HFF-Myc (cell line): ENCODE measurements at regions not wholly inside any gene's neighbourhood (a gene's known extent, or its start where the extent isn't known, plus 50 kb on each side); places are given as distances from the start of the nearest gene placed in this dataset.

ENCODE experiments used
- DNase-seq: peaks from one replicate; pipeline ENCODE4 v3.0.0-alpha.2; 2011; ENCODE audit warnings: low read depth; ENCODE audit errors: extremely low read depth
- H3K4me3 ChIP-seq: replicated peaks from 2 replicates; pipeline ENCODE4 v1.5.1; 2011; ENCODE audit warnings: low read depth, mild to moderate bottlenecking, control low read depth, low read length
- TF ChIP-seq, protein P1 (sequence below): IDR thresholded peaks from 2 replicates; pipeline ENCODE4 v1.5.1; 2012; ENCODE audit warnings: mild to moderate bottlenecking, low read depth, low read length, control low read depth; ENCODE audit errors: missing control alignments

DNA sequence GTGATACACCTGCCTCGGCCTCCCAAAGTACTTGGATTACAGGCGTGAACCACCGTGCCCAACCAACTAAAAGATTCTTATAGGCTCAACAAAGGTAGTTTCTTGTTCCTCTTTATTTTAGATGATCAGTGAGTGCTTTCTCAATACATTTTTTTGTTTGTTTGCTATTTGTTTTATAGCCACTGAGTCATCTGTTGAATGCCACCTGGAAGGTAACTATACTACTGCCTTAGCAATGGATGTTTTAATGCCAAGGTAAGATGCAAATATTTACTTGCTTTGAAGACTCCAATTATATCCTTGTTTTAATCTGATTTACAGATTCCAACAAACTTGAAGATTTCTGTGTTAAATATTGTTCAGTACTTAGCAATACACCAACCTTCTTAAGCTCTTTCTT lies 2807.4 kb upstream of the PCDH20 start:
- TF ChIP-seq, protein P1, sequence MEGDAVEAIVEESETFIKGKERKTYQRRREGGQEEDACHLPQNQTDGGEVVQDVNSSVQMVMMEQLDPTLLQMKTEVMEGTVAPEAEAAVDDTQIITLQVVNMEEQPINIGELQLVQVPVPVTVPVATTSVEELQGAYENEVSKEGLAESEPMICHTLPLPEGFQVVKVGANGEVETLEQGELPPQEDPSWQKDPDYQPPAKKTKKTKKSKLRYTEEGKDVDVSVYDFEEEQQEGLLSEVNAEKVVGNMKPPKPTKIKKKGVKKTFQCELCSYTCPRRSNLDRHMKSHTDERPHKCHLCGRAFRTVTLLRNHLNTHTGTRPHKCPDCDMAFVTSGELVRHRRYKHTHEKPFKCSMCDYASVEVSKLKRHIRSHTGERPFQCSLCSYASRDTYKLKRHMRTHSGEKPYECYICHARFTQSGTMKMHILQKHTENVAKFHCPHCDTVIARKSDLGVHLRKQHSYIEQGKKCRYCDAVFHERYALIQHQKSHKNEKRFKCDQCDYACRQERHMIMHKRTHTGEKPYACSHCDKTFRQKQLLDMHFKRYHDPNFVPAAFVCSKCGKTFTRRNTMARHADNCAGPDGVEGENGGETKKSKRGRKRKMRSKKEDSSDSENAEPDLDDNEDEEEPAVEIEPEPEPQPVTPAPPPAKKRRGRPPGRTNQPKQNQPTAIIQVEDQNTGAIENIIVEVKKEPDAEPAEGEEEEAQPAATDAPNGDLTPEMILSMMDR = no peak
- DNase-seq = no peak
- no peak overlapping the region for H3K4me3 ChIP-seq

DNA sequence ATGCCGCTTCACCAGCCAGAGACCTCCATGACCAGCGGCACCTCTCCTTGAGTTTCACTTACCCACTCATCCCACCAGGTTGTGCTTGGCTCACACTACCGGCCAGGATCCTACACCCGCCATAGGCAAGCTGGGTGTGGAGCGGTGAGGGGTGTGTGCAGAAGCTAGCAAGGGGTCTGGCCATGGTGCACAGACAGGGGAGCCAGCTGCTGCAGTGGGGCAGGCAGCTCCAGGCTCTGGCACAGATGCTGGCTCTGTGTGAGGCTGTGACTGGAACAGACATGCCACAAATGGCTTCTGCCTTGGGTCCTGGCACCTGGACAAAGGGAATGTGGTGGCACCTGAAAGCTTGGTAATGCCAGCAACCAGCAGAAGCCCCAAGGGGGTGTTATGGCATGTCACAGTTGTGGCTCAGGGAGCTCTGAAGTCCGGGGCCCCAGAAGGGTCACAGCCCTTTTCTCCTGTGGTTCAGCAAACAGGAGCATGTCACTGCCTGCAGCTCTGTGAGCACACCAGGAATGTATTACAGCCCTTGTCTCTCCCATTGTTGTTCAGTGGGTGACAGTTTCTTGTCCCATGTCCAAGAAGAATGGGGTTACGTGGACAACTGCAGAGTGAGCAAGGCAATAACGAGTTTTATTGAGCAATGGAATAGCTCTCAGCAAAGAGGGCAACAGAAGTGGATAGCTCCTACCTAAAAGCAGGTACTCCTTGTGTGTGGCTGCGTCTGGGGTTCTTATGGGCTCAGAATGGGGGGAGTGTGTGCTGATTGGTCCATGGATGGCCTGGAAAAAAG lies 2791.0 kb upstream of the PCDH20 start:
- DNase-seq = no peak
- TF ChIP-seq, protein P1 = no peak
- no peak overlapping the region for H3K4me3 ChIP-seq

DNA sequence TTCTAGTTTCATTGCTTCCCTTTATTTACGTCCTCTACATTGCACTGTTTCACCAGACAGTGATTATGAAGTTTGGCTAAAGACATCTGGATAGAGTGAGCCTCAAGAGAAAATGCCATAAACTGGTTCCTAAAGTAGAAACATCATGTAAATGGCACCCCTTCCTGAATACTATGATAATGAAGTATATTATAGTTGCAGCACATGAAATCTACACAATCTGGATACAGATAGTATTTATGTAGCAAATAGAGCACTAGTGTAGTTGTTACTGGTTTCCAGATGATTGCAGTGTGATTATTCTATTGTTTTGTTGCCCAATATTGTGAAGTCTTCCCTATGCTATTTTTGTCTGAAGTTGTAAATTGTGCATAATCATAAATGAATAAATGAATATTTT lies 2786.9 kb upstream of the PCDH20 start:
- H3K4me3 ChIP-seq = no peak overlapping the region
- no peak for DNase-seq
- TF ChIP-seq, protein P1 = no peak

DNA sequence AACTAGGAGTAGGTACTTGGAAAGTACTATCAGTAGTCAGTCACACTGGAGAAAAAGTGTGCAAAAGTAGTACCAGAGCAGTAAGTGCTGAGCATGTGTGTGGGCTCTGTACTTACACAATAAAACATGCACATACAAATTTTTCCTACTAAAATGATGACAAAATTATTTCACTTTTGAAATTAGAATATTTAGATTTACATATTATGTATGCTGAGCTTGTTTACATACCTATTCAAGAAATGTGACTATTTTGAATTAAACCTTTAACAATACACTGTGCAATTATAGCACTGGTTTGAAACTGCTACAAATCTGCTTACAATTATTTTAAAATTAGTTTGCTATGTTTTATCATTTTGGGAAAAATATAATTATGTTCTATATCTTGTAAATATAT lies 2781.6 kb upstream of the PCDH20 start:
- no peak for DNase-seq

DNA sequence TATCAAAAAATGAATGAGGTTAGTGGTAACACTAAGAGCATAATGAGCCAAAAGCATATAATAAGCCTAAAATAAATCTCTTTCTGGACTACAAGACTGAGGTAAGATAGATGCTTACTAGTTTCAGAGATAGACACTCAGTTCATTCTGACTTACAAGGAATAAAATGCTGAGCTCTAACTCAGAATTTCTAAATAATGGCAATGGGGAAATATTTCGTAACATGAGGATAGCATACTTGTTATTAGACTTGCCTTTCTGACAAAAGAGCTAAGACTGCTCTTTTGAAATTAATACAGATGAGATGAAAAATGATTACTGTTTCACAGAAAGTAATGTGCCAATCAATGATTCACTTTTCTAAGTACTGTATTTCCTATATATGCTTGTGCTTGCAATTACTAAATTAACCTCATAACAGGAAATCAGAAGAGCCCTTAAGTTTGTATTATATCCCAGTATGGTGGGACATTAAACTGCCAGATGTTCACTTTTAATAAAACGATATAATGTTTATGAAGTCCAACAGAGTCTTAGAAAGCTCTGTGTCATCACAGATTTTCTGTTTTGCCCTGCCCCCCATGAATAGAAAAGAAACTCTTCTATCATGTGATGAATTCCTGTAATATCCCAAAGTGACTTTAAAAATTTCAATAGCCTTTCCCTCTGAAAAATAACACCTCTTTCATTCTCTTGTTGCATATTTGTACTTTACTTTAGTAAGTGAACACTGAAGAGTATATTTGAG lies 2771.0 kb upstream of the PCDH20 start:
- TF ChIP-seq, protein P1 = no peak
- no peak for DNase-seq

More for the DNA sequence above, 2781.6 kb upstream of the PCDH20 start:
- H3K4me3 ChIP-seq = no peak overlapping the region
- TF ChIP-seq, protein P1 = no peak

DNA sequence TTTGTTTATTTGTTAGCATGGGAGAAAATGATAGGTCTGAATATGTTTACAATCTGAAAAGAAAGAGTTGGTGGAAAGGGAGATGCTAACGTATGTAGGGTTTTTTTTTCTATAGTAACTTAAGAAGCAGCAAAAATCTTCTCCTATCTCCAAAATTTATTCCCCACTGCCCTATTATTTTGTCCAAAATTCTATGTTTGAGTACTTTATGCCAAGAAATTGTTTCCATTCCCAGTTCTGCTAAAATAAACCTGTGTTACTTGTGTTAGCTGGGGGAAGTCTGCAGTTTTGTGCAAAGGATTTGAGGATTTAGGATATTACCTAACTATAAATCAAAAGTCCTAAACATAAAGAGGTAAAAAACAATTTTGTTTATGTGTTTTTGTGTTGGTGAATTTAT lies 2770.4 kb upstream of the PCDH20 start:
- TF ChIP-seq, protein P1 = no peak
- no peak for DNase-seq

More for the DNA sequence above, 2771.0 kb upstream of the PCDH20 start:
- no peak overlapping the region for H3K4me3 ChIP-seq

More for the DNA sequence above, 2770.4 kb upstream of the PCDH20 start:
- no peak overlapping the region for H3K4me3 ChIP-seq
